Activated T-cell treated with anti-CD3 and anti-CD28 coated beads, Interleukin-2, amount 50 U/mL, for 72 hours (primary cell): ENCODE measurements at regions not wholly inside any gene's neighbourhood (a gene's known extent, or its start where the extent isn't known, plus 50 kb on each side); places are given as distances from the start of the nearest gene placed in this dataset.

ENCODE experiments used
- ATAC-seq, 2 donors: fragments of 150-1000 bp; cut with Tn5 transposase; replicated peaks in 1 of 2; 2 replicates each; pipeline ENCODE4 v1.10.0; 2021; ENCODE audit warnings: moderate library complexity in 2 of 2, mild to moderate bottlenecking in 1 of 2
- DNase-seq, 2 donors: peaks; one replicate each; pipeline ENCODE4 v3.0.0; 2021 to 2022; ENCODE audit warnings: mixed read lengths in 1 of 2
- H3K27ac Mint-ChIP-seq: one replicate; pipeline ENCODE4 v1.8.0; 2022; ENCODE audit warnings: mild to moderate bottlenecking, moderate library complexity, mixed read lengths
- H3K27me3 Mint-ChIP-seq: one replicate; pipeline ENCODE4 v1.8.0; 2022; ENCODE audit warnings: low read depth, mixed read lengths
- H3K36me3 Mint-ChIP-seq, 2 donors: one replicate each; pipeline ENCODE4 v1.8.0; 2022; ENCODE audit warnings: mixed read lengths in 2 of 2, mild to moderate bottlenecking in 1 of 2; ENCODE audit not compliant: insufficient read depth in 2 of 2
- H3K4me1 Mint-ChIP-seq: one replicate; pipeline ENCODE4 v1.8.0; 2022; ENCODE audit warnings: low read depth, mixed read lengths
- H3K4me3 Mint-ChIP-seq, 2 donors: one replicate each; pipeline ENCODE4 v1.8.0; 2022; ENCODE audit warnings: mild to moderate bottlenecking in 2 of 2, mixed read lengths in 2 of 2, moderate library complexity in 2 of 2
- H3K9me3 Mint-ChIP-seq, 2 donors: one replicate each; pipeline ENCODE4 v1.8.0; 2022; ENCODE audit warnings: mixed read lengths in 2 of 2

DNA sequence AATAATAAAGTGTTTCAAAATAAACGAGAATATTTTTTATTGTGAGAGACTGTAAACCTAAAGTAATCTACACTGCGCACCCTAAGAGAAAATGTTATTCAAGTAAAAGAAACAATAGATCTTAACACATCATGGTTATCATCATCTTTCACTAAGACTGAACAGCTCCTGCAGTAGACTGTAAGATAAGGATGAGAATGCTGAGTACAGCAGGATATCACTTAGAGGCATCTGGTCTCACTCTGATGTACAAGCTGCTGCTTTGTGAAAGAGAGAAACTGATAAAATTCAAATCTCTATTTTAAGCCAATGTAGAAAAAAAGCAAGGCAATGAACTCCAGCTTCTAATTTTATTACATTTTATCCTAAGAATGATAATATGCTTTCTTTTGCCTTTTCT is 261.7 kb upstream of the HTR2A start:
- Mint-ChIP-seq H3K27me3 (no peaks in the 10 kb centered on the region), H3K4me1 (no peaks in the 10 kb centered on the region), H3K4me3 (no peak overlapping the region), H3K9me3 (peaks cover 0 to 5% of the 10 kb centered on the region in 2 donors), H3K27ac (no peak overlapping the region), H3K36me3 (no peaks in the 10 kb centered on the region)
- DNase-seq (no peak), ATAC-seq (no peak)

DNA sequence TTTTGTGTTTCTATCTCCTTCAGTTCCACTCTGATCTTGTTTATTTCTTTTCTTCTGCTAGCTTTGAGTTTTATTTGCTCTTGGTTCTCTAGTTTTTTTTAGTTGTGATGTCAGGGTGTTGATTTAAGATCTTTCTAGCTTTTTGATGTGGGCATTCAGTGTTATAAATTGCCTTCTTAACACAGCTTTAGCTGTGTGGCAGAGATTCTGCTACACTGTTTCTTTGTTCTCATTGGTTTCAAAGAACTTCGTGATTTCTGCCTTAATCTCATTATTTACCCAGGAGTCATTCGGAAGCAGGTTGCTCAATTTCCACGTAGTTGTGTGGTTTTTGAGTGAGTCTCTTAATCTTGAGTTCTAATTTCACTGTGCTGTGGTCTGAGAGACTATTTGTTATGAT is 251.7 kb upstream of the HTR2A start:
- peaks cover 0 to 4% of the 10 kb centered on the region in 2 donors for H3K9me3 Mint-ChIP-seq
- no peaks in the 10 kb centered on the region for H3K36me3 Mint-ChIP-seq
- H3K27me3 Mint-ChIP-seq, result peaks cover 13% of the 10 kb centered on the region
- DNase-seq (no peak), ATAC-seq (no peak)
- H3K4me3 Mint-ChIP-seq, result no peak overlapping the region
- H3K4me1 Mint-ChIP-seq, result peaks cover 4% of the 10 kb centered on the region
- no peak overlapping the region for H3K27ac Mint-ChIP-seq

DNA sequence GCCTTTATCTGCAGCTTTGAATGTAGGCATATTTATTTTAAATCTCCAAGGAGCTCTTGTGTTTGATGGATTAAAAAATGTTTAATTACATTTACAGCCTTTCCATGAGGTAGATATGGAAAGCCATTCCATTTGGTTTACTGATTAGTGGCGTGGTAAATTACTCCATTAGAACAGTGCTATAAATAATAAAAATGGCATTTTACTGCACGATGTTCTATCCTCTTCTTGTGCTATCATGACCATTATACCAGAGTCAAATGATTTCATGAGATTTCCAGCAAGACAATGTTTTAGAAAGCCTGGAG is 250.9 kb upstream of the HTR2A start:
- Mint-ChIP-seq H3K27ac (no peak overlapping the region), H3K27me3 (peaks cover 13% of the 10 kb centered on the region), H3K4me1 (peaks cover 4% of the 10 kb centered on the region), H3K9me3 (peaks cover 0 to 4% of the 10 kb centered on the region in 2 donors), H3K36me3 (no peaks in the 10 kb centered on the region), H3K4me3 (no peak overlapping the region)
- DNase-seq, result no peak
- no peak for ATAC-seq

GRCh38 chr13:47146991-47147811 is 250.3 kb upstream of the HTR2A start:
- DNase-seq, result no peak

DNA sequence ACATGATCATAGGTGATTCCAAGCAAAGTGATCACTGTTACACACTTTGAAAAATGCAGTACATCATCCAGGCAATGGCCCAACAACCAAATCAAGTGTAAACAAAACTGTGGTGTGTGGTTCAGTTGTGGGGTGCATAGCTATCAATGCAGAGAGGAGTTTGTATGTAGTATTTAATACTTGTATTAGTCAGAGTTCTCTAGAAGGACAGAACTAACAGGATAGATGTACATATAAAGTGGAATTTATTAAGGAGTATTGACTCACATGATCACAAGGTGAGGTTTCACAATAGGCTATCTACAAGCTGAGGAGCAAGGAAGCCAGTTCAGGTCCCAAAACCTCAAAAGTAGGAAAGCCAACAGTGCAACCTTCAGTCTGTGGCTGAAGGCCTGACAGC is 249.3 kb upstream of the HTR2A start:
- Mint-ChIP-seq H3K36me3 (no peaks in the 10 kb centered on the region), H3K27me3 (peaks cover 13% of the 10 kb centered on the region), H3K4me1 (peaks cover 4% of the 10 kb centered on the region), H3K4me3 (no peak overlapping the region), H3K9me3 (peaks cover 0 to 4% of the 10 kb centered on the region in 2 donors), H3K27ac (no peak overlapping the region)
- ATAC-seq (no peak), DNase-seq (no peak)

More at GRCh38 chr13:47146991-47147811, 250.3 kb upstream of the HTR2A start:
- no peak for ATAC-seq
- Mint-ChIP-seq H3K27ac (no peak overlapping the region), H3K4me1 (peaks cover 4% of the 10 kb centered on the region), H3K9me3 (peaks cover 0 to 4% of the 10 kb centered on the region in 2 donors), H3K27me3 (peaks cover 13% of the 10 kb centered on the region), H3K36me3 (no peaks in the 10 kb centered on the region), H3K4me3 (no peak overlapping the region)

DNA sequence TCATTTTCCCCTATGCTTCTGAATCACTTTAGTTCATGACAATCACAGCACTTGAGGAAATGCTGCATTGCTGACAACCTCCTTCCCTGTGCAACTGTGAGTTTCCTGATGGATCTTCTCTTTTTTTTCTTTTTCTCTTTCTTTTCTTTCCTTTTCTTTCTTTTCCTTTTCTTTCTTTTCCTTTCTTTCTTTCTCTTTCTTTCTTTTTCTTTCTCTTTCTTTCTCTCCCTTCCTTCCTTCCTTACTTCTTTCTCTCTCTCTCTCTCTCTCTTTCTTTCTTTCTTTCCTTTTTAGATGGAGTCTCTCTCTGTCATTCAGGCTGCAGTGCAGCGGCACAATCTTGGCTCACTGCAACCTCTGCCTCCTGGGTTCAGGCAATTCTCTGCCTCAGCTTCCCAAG is 247.9 kb upstream of the HTR2A start:
- ATAC-seq, result no peak
- peaks cover 13% of the 10 kb centered on the region for H3K27me3 Mint-ChIP-seq
- no peak overlapping the region for H3K27ac Mint-ChIP-seq
- no peak for DNase-seq
- peaks cover 0 to 4% of the 10 kb centered on the region in 2 donors for H3K9me3 Mint-ChIP-seq
- no peak overlapping the region for H3K4me3 Mint-ChIP-seq
- H3K4me1 Mint-ChIP-seq, result peaks cover 4% of the 10 kb centered on the region
- H3K36me3 Mint-ChIP-seq, result no peaks in the 10 kb centered on the region

GRCh38 chr13:47142105-47142504 is 245.3 kb upstream of the HTR2A start:
- ATAC-seq (no peak), DNase-seq (no peak)
- Mint-ChIP-seq H3K27ac (no peak overlapping the region), H3K36me3 (no peaks in the 10 kb centered on the region), H3K4me1 (peaks cover under 1% of the 10 kb centered on the region), H3K4me3 (no peak overlapping the region), H3K9me3 (peaks cover 0 to 1% of the 10 kb centered on the region in 2 donors), H3K27me3 (peaks cover 6% of the 10 kb centered on the region)

GRCh38 chr13:47139519-47139918 is 242.7 kb upstream of the HTR2A start:
- Mint-ChIP-seq H3K27me3 (peaks cover under 1% of the 10 kb centered on the region), H3K36me3 (no peaks in the 10 kb centered on the region), H3K27ac (no peak overlapping the region), H3K9me3 (peaks cover 0 to 1% of the 10 kb centered on the region in 2 donors), H3K4me1 (no peaks in the 10 kb centered on the region), H3K4me3 (no peak overlapping the region)
- no peak for ATAC-seq
- no peak for DNase-seq

GRCh38 chr13:47136504-47136941 is 239.7 kb upstream of the HTR2A start:
- DNase-seq (no peak), ATAC-seq (no peak)
- no peak overlapping the region for H3K4me3 Mint-ChIP-seq
- H3K9me3 Mint-ChIP-seq, result peaks cover 0 to 1% of the 10 kb centered on the region in 2 donors
- no peaks in the 10 kb centered on the region for H3K36me3 Mint-ChIP-seq
- H3K27ac Mint-ChIP-seq, result no peak overlapping the region
- H3K27me3 Mint-ChIP-seq, result no peaks in the 10 kb centered on the region
- H3K4me1 Mint-ChIP-seq, result no peaks in the 10 kb centered on the region

DNA sequence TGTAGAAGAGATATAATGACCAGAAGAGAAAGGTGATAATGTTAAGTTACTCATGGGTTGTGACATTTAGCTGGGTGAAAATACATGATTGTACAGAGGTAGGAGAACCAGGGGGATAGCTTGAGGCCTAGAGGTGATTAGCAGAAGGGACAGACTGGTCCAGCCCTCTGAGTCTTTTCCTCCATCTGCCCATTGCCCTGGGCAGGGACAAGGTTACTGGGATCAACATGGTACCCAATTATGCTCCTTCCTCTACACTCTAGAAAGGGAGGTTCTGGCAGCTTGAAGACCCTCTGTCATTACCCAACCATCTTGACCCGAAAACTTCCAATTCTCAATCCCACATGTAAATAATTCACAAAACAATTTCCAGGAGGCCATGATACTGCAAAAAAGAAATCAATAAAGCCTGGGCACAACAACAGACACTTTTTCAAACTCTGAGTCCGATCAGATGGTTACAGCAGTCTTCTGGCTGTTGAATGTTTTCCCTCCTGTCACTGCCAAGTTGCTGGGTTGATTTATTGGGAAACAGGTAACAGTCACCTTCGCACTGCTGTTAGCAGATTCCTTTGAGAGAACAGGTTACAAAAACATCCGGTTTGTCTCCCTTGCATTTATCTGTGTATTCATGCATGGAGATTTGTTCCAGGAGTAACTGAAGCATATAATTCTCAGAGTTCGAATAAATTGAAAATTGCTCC is 239.1 kb upstream of the HTR2A start:
- no peak overlapping the region for H3K27ac Mint-ChIP-seq
- no peaks in the 10 kb centered on the region for H3K27me3 Mint-ChIP-seq
- no peak for ATAC-seq

GRCh38 chr13:47134939-47135489 is 238.2 kb upstream of the HTR2A start:
- Mint-ChIP-seq H3K27ac (no peak overlapping the region), H3K9me3 (peaks cover 0 to 1% of the 10 kb centered on the region in 2 donors), H3K36me3 (no peaks in the 10 kb centered on the region), H3K4me1 (no peaks in the 10 kb centered on the region), H3K27me3 (no peaks in the 10 kb centered on the region), H3K4me3 (no peak overlapping the region)
- no peak for DNase-seq
- ATAC-seq, result no peak

More for the DNA sequence above, 239.1 kb upstream of the HTR2A start:
- no peaks in the 10 kb centered on the region for H3K36me3 Mint-ChIP-seq
- no peaks in the 10 kb centered on the region for H3K4me1 Mint-ChIP-seq
- peaks cover 0 to 1% of the 10 kb centered on the region in 2 donors for H3K9me3 Mint-ChIP-seq
- H3K4me3 Mint-ChIP-seq, result no peak overlapping the region
- no peak for DNase-seq

GRCh38 chr13:47133011-47133445 is 236.2 kb upstream of the HTR2A start:
- Mint-ChIP-seq H3K4me3 (no peak overlapping the region), H3K36me3 (no peaks in the 10 kb centered on the region), H3K27ac (no peak overlapping the region), H3K9me3 (no peaks in the 10 kb centered on the region), H3K27me3 (no peaks in the 10 kb centered on the region), H3K4me1 (no peaks in the 10 kb centered on the region)
- DNase-seq, result no peak
- ATAC-seq, result no peak

- H3K9me3 Mint-ChIP-seq, result no peaks in the 10 kb centered on the region
- H3K27ac Mint-ChIP-seq, result no peak overlapping the region
- H3K4me1 Mint-ChIP-seq, result no peaks in the 10 kb centered on the region
- no peak for ATAC-seq
- no peaks in the 10 kb centered on the region for H3K36me3 Mint-ChIP-seq
- DNase-seq, result no peak
- no peak overlapping the region for H3K4me3 Mint-ChIP-seq
- H3K27me3 Mint-ChIP-seq, result no peaks in the 10 kb centered on the region
Observed at GRCh38 chr13:47129461-47129860, 232.6 kb upstream of the HTR2A start.
